GM12873 (cell line): ENCODE measurements at regions not wholly inside any gene's neighbourhood (a gene's known extent, or its start where the extent isn't known, plus 50 kb on each side); places are given as distances from the start of the nearest gene placed in this dataset.

Source experiments
- CTCF ChIP-seq: IDR thresholded peaks from 2 replicates; pipeline ENCODE4 v1.5.1; 2012; ENCODE audit warnings: low read depth, mild to moderate bottlenecking, moderate library complexity, low read length, control low read depth; ENCODE audit not compliant: insufficient read depth; ENCODE audit errors: missing control alignments

- no peak for TF ChIP-seq CTCF
Observed at GRCh38 chr13:104571893-104572229, 1505.6 kb upstream of the SLC10A2 start.

GRCh38 chr13:104571161-104571892 is 1505.1 kb upstream of the SLC10A2 start:
- TF ChIP-seq CTCF, result peak; percentile 41

GRCh38 chr13:104567114-104567513 is 1500.9 kb upstream of the SLC10A2 start:
- no peak for TF ChIP-seq CTCF

- TF ChIP-seq CTCF, result no peak
Observed at GRCh38 chr13:104565888-104566287, 1499.7 kb upstream of the SLC10A2 start.

GRCh38 chr13:104553896-104554295 is 1487.7 kb upstream of the SLC10A2 start:
- TF ChIP-seq CTCF, result no peak

- no peak for TF ChIP-seq CTCF
Observed at GRCh38 chr13:104553186-104553585, 1487.0 kb upstream of the SLC10A2 start.

GRCh38 chr13:104534847-104535246 is 1468.6 kb upstream of the SLC10A2 start:
- peak; percentile 15 for TF ChIP-seq CTCF

- no peak for TF ChIP-seq CTCF
Observed at GRCh38 chr13:104532132-104532531, 1465.9 kb upstream of the SLC10A2 start.
